Kidney epithelial cell (primary cell): ENCODE measurements at regions not wholly inside any gene's neighbourhood (a gene's known extent, or its start where the extent isn't known, plus 50 kb on each side); places are given as distances from the start of the nearest gene placed in this dataset.

Experiments
- DNase-seq: peaks from one replicate; pipeline ENCODE4 v3.0.0-alpha.2; 2010; ENCODE audit warnings: low read depth
- H3K27me3 ChIP-seq: 2 replicates; pipeline ENCODE4 v1.6.0; 2011; ENCODE audit warnings: low read length; ENCODE audit not compliant: control insufficient read depth, insufficient read depth
- H3K36me3 ChIP-seq: 2 replicates; pipeline ENCODE4 v1.5.1; 2011; ENCODE audit warnings: low read length; ENCODE audit not compliant: control insufficient read depth, insufficient read depth
- H3K4me3 ChIP-seq: 2 replicates; pipeline ENCODE4 v1.5.1; 2011; ENCODE audit warnings: low read depth, mild to moderate bottlenecking, control low read depth, low read length
- TF ChIP-seq, protein P1 (sequence below): IDR thresholded peaks from 2 replicates; pipeline ENCODE4 v1.5.1; 2011; ENCODE audit warnings: mild to moderate bottlenecking, moderate library complexity, low read length, control low read depth, inconsistent platforms; ENCODE audit not compliant: insufficient read depth, poor library complexity, severe bottlenecking

DNA sequence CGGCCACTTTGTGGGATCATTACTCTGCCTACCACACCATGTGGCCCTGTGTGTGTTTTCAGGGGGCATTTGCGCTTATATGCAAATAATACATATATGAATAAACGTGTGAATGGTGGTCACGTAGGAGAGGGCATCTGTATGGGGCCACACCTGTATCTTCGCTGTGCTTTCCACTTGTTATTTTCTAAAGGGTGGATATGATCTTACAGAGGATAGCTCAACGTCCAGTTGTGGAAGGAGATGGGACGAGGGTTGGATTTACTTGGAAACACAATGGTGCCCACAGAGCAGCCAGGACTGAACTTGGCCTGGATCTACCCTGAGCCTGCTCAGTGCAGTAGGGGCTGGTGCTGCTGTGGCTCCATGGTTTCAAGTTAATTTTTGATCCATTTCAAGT is 93.3 kb downstream of the YTHDF1 start:
- no peak overlapping the region for H3K4me3 ChIP-seq
- H3K36me3 ChIP-seq, result no peaks in the 10 kb centered on the region
- H3K27me3 ChIP-seq, result peaks cover 2% of the 10 kb centered on the region
- DNase-seq, result no peak
- TF ChIP-seq, protein P1, sequence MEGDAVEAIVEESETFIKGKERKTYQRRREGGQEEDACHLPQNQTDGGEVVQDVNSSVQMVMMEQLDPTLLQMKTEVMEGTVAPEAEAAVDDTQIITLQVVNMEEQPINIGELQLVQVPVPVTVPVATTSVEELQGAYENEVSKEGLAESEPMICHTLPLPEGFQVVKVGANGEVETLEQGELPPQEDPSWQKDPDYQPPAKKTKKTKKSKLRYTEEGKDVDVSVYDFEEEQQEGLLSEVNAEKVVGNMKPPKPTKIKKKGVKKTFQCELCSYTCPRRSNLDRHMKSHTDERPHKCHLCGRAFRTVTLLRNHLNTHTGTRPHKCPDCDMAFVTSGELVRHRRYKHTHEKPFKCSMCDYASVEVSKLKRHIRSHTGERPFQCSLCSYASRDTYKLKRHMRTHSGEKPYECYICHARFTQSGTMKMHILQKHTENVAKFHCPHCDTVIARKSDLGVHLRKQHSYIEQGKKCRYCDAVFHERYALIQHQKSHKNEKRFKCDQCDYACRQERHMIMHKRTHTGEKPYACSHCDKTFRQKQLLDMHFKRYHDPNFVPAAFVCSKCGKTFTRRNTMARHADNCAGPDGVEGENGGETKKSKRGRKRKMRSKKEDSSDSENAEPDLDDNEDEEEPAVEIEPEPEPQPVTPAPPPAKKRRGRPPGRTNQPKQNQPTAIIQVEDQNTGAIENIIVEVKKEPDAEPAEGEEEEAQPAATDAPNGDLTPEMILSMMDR, result no peak

GRCh38 chr20:63121749-63122405 is 94.1 kb downstream of the YTHDF1 start:
- Histone ChIP-seq H3K4me3 (no peak overlapping the region), H3K36me3 (no peaks in the 10 kb centered on the region), H3K27me3 (peaks cover 2% of the 10 kb centered on the region)
- DNase-seq, result no peak
- TF ChIP-seq, protein P1, result no peak

GRCh38 chr20:63121246-63121645 is 94.7 kb downstream of the YTHDF1 start:
- TF ChIP-seq, protein P1, result no peak
- DNase-seq, result no peak
- Histone ChIP-seq H3K27me3 (peaks cover 5% of the 10 kb centered on the region), H3K36me3 (no peaks in the 10 kb centered on the region), H3K4me3 (no peak overlapping the region)

DNA sequence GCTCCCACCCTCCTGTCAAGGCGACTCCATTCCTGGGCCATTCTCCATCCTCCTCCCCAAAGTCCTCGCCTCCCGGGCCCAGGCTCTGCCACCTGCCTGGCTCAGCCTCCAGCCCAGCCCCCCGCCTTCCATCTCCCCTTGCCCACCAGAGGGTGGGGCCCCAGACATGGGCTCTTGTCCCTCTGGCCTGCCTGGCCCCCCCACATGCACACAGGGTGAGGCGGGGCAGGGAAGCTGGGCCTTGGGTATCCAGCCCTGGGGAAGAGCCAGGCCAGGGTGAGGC is 95.2 kb downstream of the YTHDF1 start:
- peaks cover 5% of the 10 kb centered on the region for H3K27me3 ChIP-seq

GRCh38 chr20:63119963-63120807 is 95.7 kb downstream of the YTHDF1 start:
- Histone ChIP-seq H3K27me3 (peaks cover 5% of the 10 kb centered on the region), H3K4me3 (no peak overlapping the region), H3K36me3 (no peaks in the 10 kb centered on the region)
- DNase-seq, result no peak
- TF ChIP-seq, protein P1, result no peak

More for the DNA sequence above, 95.2 kb downstream of the YTHDF1 start:
- TF ChIP-seq, protein P1, result no peak
- no peak for DNase-seq
- Histone ChIP-seq H3K4me3 (no peak overlapping the region), H3K36me3 (no peaks in the 10 kb centered on the region)
